ENCODE measurements at regions not wholly inside any gene's neighbourhood (a gene's known extent, or its start where the extent isn't known, plus 50 kb on each side); places are given as distances from the start of the nearest gene placed in this dataset.

GRCh38 chr2:74041726-74042125 is 57.0 kb downstream of the TET3 start:
- TF ChIP-seq CTCF (IDR thresholded peaks at IDR 0.05; ENCODE audit: low read depth, low read length), result no peak
- no peak for TF ChIP-seq EZH2phosphoT487 (IDR thresholded peaks at IDR 0.05; ENCODE audit: low read depth)
